CD1c-positive myeloid dendritic cell (primary cell): ENCODE measurements at regions not wholly inside any gene's neighbourhood (a gene's known extent, or its start where the extent isn't known, plus 50 kb on each side); places are given as distances from the start of the nearest gene placed in this dataset.

ENCODE experiments used
- DNase-seq: peaks from one replicate; pipeline ENCODE4 v3.0.0-alpha.2; 2016; ENCODE audit errors: extremely low spot score

GRCh38 chr2:3960106-3960505 lies 256.7 kb downstream of the DCDC2C start:
- DNase-seq: no peak

- no peak for DNase-seq
Measured at GRCh38 chr2:3962719-3963118, 259.3 kb downstream of the DCDC2C start.

GRCh38 chr2:3965211-3965610 lies 261.8 kb downstream of the DCDC2C start:
- no peak for DNase-seq

- DNase-seq: no peak
Measured at GRCh38 chr2:3965953-3966352, 262.6 kb downstream of the DCDC2C start.

- no peak for DNase-seq
Measured at GRCh38 chr2:3966470-3966869, 263.1 kb downstream of the DCDC2C start.

- no peak for DNase-seq
Measured at GRCh38 chr2:3968736-3969135, 265.4 kb downstream of the DCDC2C start.

- no peak for DNase-seq
Measured at GRCh38 chr2:3970791-3971651, 267.6 kb downstream of the DCDC2C start.

GRCh38 chr2:3971652-3972192 lies 268.3 kb downstream of the DCDC2C start:
- no peak for DNase-seq

- DNase-seq: no peak
Measured at GRCh38 chr2:3972377-3972776, 269.0 kb downstream of the DCDC2C start.

GRCh38 chr2:3974765-3975164 lies 271.4 kb downstream of the DCDC2C start:
- no peak for DNase-seq

GRCh38 chr2:3981446-3981987 lies 278.1 kb downstream of the DCDC2C start:
- no peak for DNase-seq

GRCh38 chr2:3982160-3982559 lies 278.8 kb downstream of the DCDC2C start:
- no peak for DNase-seq

GRCh38 chr2:3986063-3986462 lies 282.7 kb downstream of the DCDC2C start:
- no peak for DNase-seq

GRCh38 chr2:3986530-3987258 lies 283.3 kb downstream of the DCDC2C start:
- DNase-seq: no peak

- no peak for DNase-seq
Measured at GRCh38 chr2:4002841-4003403, 299.5 kb downstream of the DCDC2C start.

- DNase-seq: no peak
Measured at GRCh38 chr2:4012197-4012596, 308.8 kb downstream of the DCDC2C start.

GRCh38 chr2:4018535-4018934 lies 315.2 kb downstream of the DCDC2C start:
- DNase-seq: no peak

- DNase-seq: no peak
Measured at GRCh38 chr2:4020153-4020552, 316.8 kb downstream of the DCDC2C start.

GRCh38 chr2:4020649-4021048 lies 317.3 kb downstream of the DCDC2C start:
- DNase-seq: no peak

- no peak for DNase-seq
Measured at GRCh38 chr2:4024605-4025004, 321.2 kb downstream of the DCDC2C start.

GRCh38 chr2:4029081-4029480 lies 325.7 kb downstream of the DCDC2C start:
- no peak for DNase-seq

- DNase-seq: no peak
Measured at GRCh38 chr2:4039896-4040295, 336.5 kb downstream of the DCDC2C start.
